Thymus (tissue), 11 donors: ENCODE measurements at regions not wholly inside any gene's neighbourhood (a gene's known extent, or its start where the extent isn't known, plus 50 kb on each side); places are given as distances from the start of the nearest gene placed in this dataset.

Experiments used
- DNase-seq, 9 donors: peaks; one replicate each; pipeline ENCODE4 v3.0.0-alpha.2; 2013; ENCODE audit warnings: low spot score in 9 of 9, low read depth in 6 of 9, missing footprints in 1 of 9
- H3K27ac ChIP-seq, 2 donors: one replicate each; pipeline ENCODE4 v1.5.1; 2013; ENCODE audit warnings: control low read depth in 1 of 2, low read depth in 1 of 2, low read length in 1 of 2, mild to moderate bottlenecking in 1 of 2, moderate library complexity in 1 of 2
- H3K27me3 ChIP-seq, 2 donors: one replicate each; pipeline ENCODE4 v1.5.1; 2013; ENCODE audit warnings: low read length in 1 of 2; ENCODE audit not compliant: control insufficient read depth in 2 of 2, insufficient read depth in 1 of 2
- H3K36me3 ChIP-seq, 2 donors: one replicate each; pipeline ENCODE4 v1.5.1; 2013; ENCODE audit warnings: low read length in 1 of 2, mild to moderate bottlenecking in 1 of 2, moderate library complexity in 1 of 2; ENCODE audit not compliant: control insufficient read depth in 2 of 2, insufficient read depth in 2 of 2
- H3K4me1 ChIP-seq, 2 donors: one replicate each; pipeline ENCODE4 v1.5.1; 2013; ENCODE audit warnings: low read length in 2 of 2; ENCODE audit not compliant: control insufficient read depth in 2 of 2, insufficient read depth in 2 of 2
- H3K4me3 ChIP-seq, 2 donors: one replicate each; pipeline ENCODE4 v1.5.1; 2013; ENCODE audit warnings: low read length in 2 of 2, control low read depth in 1 of 2, mild to moderate bottlenecking in 1 of 2
- H3K9me3 ChIP-seq, 2 donors: one replicate each; pipeline ENCODE4 v1.5.1; 2013; ENCODE audit warnings: low read length in 1 of 2, mild to moderate bottlenecking in 1 of 2; ENCODE audit not compliant: control insufficient read depth in 2 of 2, insufficient read depth in 1 of 2
- WGBS: extraction: QIAGEN DNeasy Blood & Tissue Kit; methylation state at CpG from one replicate; pipeline ENCODE4 v1.1.7; 2013; 5-methylcytosine and 5-hydroxymethylcytosine counted together
- donor health status: healthy.

- peak in 1 of 9 donors; percentile 16 for DNase-seq
- WGBS, result 93% methylated on average over 16 of the region's 16 CpGs
- no peak overlapping the region for H3K27ac ChIP-seq
- no peaks in the 10 kb centered on the region for H3K4me1 ChIP-seq
- no peaks in the 10 kb centered on the region for H3K9me3 ChIP-seq
- no peak overlapping the region for H3K4me3 ChIP-seq
- peaks cover 3 to 9% of the 10 kb centered on the region in 2 donors for H3K27me3 ChIP-seq
- H3K36me3 ChIP-seq, result no peaks in the 10 kb centered on the region
These were observed 210.0 kb upstream of the TOPAZ1 start for GRCh38 chr3:44031387-44032380.

- no peaks in the 10 kb centered on the region for H3K9me3 ChIP-seq
- 80% methylated on average over 3 of the region's 3 CpGs for WGBS
- H3K27ac ChIP-seq, result no peak overlapping the region
- H3K27me3 ChIP-seq, result peaks cover 3 to 5% of the 10 kb centered on the region in 2 donors
- no peak for DNase-seq
- H3K4me1 ChIP-seq, result no peaks in the 10 kb centered on the region
- no peaks in the 10 kb centered on the region for H3K36me3 ChIP-seq
- H3K4me3 ChIP-seq, result no peak overlapping the region
These were observed 209.2 kb upstream of the TOPAZ1 start for GRCh38 chr3:44032487-44032886.

- Histone ChIP-seq H3K4me3 (no peak overlapping the region), H3K9me3 (no peaks in the 10 kb centered on the region), H3K27me3 (peaks cover 3 to 5% of the 10 kb centered on the region in 2 donors), H3K27ac (no peak overlapping the region), H3K36me3 (no peaks in the 10 kb centered on the region), H3K4me1 (no peaks in the 10 kb centered on the region)
- DNase-seq, result no peak
- whole genome bisulfite sequencing, result 92% methylated on average over 2 of the region's 2 CpGs
These were observed 208.6 kb upstream of the TOPAZ1 start for GRCh38 chr3:44033123-44033522.

GRCh38 chr3:44036850-44037249 is 204.8 kb upstream of the TOPAZ1 start:
- H3K9me3 ChIP-seq, result no peaks in the 10 kb centered on the region
- 95% methylated on average over 5 of the region's 5 CpGs for WGBS
- H3K27me3 ChIP-seq, result peaks cover 0 to 3% of the 10 kb centered on the region in 2 donors
- no peak overlapping the region for H3K27ac ChIP-seq
- no peaks in the 10 kb centered on the region for H3K36me3 ChIP-seq
- H3K4me1 ChIP-seq, result no peaks in the 10 kb centered on the region
- DNase-seq, result no peak
- H3K4me3 ChIP-seq, result no peak overlapping the region

GRCh38 chr3:44039006-44039405 is 202.7 kb upstream of the TOPAZ1 start:
- DNase-seq, result no peak

GRCh38 chr3:44041726-44042125 is 200.0 kb upstream of the TOPAZ1 start:
- no peaks in the 10 kb centered on the region for H3K27me3 ChIP-seq
- no peaks in the 10 kb centered on the region for H3K9me3 ChIP-seq
- H3K27ac ChIP-seq, result no peak overlapping the region
- no peak overlapping the region for H3K4me3 ChIP-seq
- H3K36me3 ChIP-seq, result no peaks in the 10 kb centered on the region
- H3K4me1 ChIP-seq, result no peaks in the 10 kb centered on the region
- WGBS, result 69% methylated on average over 4 of the region's 4 CpGs
- DNase-seq, result no peak

More at GRCh38 chr3:44039006-44039405, 202.7 kb upstream of the TOPAZ1 start:
- Histone ChIP-seq H3K4me3 (no peak overlapping the region), H3K27me3 (no peaks in the 10 kb centered on the region), H3K4me1 (no peaks in the 10 kb centered on the region), H3K9me3 (no peaks in the 10 kb centered on the region), H3K27ac (no peak overlapping the region), H3K36me3 (no peaks in the 10 kb centered on the region)
- 92% methylated on average over 2 of the region's 2 CpGs for WGBS

- Histone ChIP-seq H3K4me3 (no peak overlapping the region), H3K27me3 (no peaks in the 10 kb centered on the region), H3K27ac (no peak overlapping the region), H3K4me1 (no peaks in the 10 kb centered on the region), H3K36me3 (no peaks in the 10 kb centered on the region), H3K9me3 (no peaks in the 10 kb centered on the region)
- DNase-seq, result no peak
- 80% methylated on average over 4 of the region's 4 CpGs for WGBS
These were observed 198.9 kb upstream of the TOPAZ1 start for GRCh38 chr3:44042772-44043171.

- Histone ChIP-seq H3K27me3 (no peaks in the 10 kb centered on the region), H3K4me3 (no peak overlapping the region), H3K4me1 (no peaks in the 10 kb centered on the region), H3K9me3 (no peaks in the 10 kb centered on the region), H3K36me3 (no peaks in the 10 kb centered on the region), H3K27ac (no peak overlapping the region)
- peak in 5 of 9 donors; percentile 6 to 56 (median 19) for DNase-seq
- WGBS, result 3% methylated on average over 4 of the region's 4 CpGs
These were observed 196.0 kb upstream of the TOPAZ1 start for GRCh38 chr3:44045476-44046275.

GRCh38 chr3:44047796-44048195 is 193.9 kb upstream of the TOPAZ1 start:
- 94% methylated on average over 3 of the region's 3 CpGs for WGBS
- DNase-seq, result no peak
- Histone ChIP-seq H3K27me3 (no peaks in the 10 kb centered on the region), H3K4me1 (no peaks in the 10 kb centered on the region), H3K36me3 (no peaks in the 10 kb centered on the region), H3K27ac (no peak overlapping the region), H3K4me3 (no peak overlapping the region), H3K9me3 (no peaks in the 10 kb centered on the region)
